GM19240 (cell line): ENCODE measurements at regions not wholly inside any gene's neighbourhood (a gene's known extent, or its start where the extent isn't known, plus 50 kb on each side); places are given as distances from the start of the nearest gene placed in this dataset.

Experiments
- DNase-seq: peaks from one replicate; pipeline ENCODE4 v3.0.0; 2011; ENCODE audit warnings: low spot score; ENCODE audit not compliant: insufficient read length

- no peak for DNase-seq
Measured at GRCh38 chr3:187951452-187952190, 202.3 kb upstream of the LPP start.

DNA sequence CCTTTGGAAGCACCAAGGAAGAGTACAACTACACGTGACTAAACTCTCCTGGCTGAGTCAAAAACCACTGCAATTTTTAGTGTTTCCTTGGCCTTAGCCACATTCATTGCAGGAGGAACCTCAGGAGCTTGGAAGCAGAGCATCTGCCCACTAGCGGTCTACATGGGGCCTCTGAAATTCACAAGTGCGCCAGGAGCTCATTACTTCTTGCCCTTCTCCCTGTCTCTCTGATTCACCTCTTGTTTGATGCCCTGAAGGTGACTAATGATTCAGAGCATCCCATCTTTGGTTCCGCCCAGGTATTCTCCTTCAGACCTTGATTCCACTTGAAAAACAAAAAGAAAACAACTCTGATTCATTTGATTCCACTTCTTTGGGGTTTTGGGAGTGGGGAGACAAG is 201.1 kb upstream of the LPP start:
- no peak for DNase-seq

DNA sequence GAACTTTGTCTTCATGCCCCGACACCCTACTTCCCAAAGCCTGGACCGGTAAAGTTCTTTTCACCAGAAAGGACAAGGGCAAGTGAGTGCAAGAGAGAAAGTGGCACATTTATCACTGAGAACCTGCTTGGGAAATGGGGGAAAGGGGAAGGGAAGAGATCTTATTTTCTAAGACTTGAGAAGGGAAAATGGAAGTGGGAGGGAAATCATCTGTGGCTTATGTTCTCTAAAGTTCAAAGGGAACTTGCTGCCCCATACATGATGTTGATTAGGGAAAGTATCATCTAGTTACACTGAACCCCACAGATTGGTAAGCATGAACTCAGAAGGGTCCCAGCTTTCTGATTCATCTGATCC is 199.5 kb upstream of the LPP start:
- no peak for DNase-seq

DNA sequence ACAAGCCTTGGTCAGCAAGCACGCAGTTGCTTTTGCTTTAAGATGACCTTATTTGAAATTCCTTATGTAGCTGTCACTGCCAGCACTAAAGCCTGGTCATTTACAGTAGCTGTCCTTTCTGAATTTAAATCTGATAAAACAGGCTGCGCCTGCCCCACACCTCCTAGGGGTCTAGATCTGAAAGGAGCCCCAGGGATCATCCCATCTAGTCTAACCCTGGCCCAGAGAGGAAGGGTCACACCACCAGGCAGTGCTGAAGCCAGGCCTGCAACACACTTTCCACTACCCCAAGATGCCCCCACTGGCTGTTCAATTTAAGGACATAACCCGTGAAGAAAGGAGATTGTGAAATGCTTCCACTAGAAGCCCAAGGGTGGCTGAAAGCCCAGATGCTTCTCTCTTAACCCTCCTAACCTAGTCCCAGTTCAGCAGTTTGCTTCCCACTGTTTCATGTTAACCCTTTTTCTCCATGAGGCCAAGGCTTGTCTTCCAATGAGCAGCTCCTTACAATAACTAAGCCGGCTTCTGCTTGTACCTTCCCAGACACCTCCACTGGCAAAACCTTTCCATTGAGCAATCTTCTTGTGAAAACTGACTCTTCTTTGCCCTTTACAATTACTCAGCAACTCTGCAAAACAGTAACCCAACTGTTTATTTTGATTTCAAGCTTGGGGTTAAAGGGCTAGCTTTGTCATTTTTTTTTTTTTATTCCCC is 198.9 kb upstream of the LPP start:
- DNase-seq: no peak

GRCh38 chr3:187955587-187955952 is 198.4 kb upstream of the LPP start:
- DNase-seq: no peak

- no peak for DNase-seq
Measured at GRCh38 chr3:187957165-187957581, 196.8 kb upstream of the LPP start.

- no peak for DNase-seq
Measured at GRCh38 chr3:187957582-187957981, 196.4 kb upstream of the LPP start.

- DNase-seq: no peak
Measured at GRCh38 chr3:187958432-187959003, 195.4 kb upstream of the LPP start.

DNA sequence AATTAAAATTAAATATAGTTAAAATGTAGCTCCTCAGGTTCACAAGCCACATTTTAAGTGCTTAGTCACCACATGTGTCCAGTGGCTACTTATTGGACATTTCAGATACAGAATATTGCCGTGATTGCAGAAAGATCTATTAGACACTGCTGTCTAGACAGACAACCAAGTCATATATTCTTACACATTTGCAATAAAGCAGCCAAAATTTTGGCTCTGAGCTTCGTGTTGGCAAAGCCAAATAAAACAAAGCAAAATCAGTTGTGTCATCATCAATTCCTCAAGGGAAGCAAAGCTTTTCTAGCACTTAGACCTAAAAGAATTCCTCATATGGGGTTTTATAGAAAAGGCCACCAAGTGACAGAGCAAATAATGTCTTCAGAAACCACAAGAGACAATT is 193.1 kb upstream of the LPP start:
- DNase-seq: no peak

- DNase-seq: no peak
Measured at GRCh38 chr3:187961366-187961765, 192.6 kb upstream of the LPP start.

- no peak for DNase-seq
Measured at GRCh38 chr3:187963003-187963676, 190.8 kb upstream of the LPP start.

- no peak for DNase-seq
Measured at GRCh38 chr3:187963677-187964385, 190.1 kb upstream of the LPP start.

DNA sequence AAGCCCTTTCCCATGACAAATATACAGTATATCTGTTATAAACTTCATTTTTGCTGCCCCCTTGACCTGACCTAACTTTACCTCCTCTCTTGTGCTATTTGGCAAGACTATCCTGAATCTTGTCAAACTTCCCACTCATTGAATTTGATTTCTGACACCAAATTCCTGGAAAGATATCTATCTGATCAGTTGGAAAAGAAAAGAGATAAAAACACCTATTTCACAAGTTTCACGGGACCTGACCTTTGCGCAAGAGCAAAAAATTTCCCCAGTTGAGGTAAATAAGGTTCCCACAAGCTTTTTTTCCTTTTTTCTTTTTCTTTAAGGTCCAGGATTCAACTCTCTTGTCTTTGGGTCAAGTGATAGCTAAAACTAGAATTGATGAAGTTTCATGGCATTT is 189.2 kb upstream of the LPP start:
- no peak for DNase-seq

- no peak for DNase-seq
Measured at GRCh38 chr3:187966096-187966495, 187.9 kb upstream of the LPP start.

DNA sequence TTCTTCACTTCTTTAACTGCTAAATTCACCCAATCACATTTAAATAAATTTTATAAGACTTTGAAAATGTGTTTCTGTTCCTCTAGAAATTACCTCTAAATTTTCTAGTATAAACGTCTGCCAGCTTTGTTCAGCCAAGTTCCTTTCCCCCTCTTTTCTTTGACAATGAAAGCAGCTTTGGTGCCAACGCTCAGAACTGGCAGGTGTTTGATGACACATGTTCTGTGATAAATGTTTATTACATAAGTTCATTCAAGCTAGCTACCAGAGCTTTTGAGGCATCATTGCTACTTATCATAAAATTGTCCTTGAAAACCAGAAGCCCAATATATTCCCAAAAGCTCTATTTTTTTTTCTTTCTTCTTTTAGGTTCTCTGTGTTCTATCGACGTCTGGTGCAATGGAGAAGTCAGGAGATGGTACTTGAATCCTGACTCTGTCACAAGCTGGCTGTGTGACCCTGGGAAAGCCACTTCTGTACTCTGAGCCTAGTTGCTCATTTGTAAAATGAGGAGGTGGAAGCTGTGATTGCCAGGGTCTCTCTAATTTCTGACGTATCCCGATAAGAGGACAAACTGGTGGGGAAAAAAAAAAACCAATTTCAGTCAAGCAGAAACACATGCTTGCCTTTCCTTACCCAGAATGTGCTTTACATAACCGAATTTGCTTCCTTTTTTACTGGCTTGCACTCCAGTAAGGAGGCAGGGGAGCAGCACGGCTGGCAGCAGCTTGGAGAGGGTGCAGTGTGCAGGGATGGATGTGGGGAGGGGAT is 187.1 kb upstream of the LPP start:
- DNase-seq: no peak

GRCh38 chr3:187967993-187968392 is 186.0 kb upstream of the LPP start:
- DNase-seq: no peak

GRCh38 chr3:187968883-187969580 is 184.9 kb upstream of the LPP start:
- DNase-seq: no peak

- no peak for DNase-seq
Measured at GRCh38 chr3:187969581-187969950, 184.4 kb upstream of the LPP start.

DNA sequence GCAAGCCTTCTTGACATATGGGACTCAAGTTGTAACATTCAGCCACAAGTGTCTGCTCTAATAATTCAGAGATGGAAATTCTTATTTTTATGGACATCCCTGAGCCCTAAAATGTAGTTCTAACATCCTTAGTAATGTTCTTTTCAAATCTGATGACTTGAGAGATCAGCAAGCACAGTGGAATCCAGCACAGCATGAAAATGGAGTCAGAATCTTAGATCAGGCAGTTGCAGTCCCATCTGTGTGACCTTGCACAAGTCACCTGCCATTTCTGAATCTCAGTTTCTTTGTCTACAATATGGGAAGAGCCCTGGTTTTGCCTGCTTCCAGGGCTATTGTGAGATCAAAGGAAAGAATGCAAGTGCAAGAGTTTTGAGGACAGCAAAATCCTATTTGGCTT is 183.9 kb upstream of the LPP start:
- no peak for DNase-seq

GRCh38 chr3:187971629-187972028 is 182.3 kb upstream of the LPP start:
- no peak for DNase-seq
